ENCODE measurements at regions not wholly inside any gene's neighbourhood (a gene's known extent, or its start where the extent isn't known, plus 50 kb on each side); places are given as distances from the start of the nearest gene placed in this dataset.

- Histone ChIP-seq H3K27ac (ENCODE audit: extremely low read length, insufficient read depth, low read length) (no peak overlapping the region), H3K9me3 (ENCODE audit: low read length) (no peaks in the 10 kb centered on the region), H3K9ac (ENCODE audit: insufficient read depth, low read depth, low read length) (no peak overlapping the region), H3K79me2 (ENCODE audit: insufficient read depth, low read length) (no peaks in the 10 kb centered on the region), H4K20me1 (ENCODE audit: insufficient read depth, low read length) (no peaks in the 10 kb centered on the region), H2AFZ (ENCODE audit: low read length) (no peak overlapping the region), H3K4me2 (ENCODE audit: low read depth, low read length) (no peak overlapping the region), H3K36me3 (replicated peaks in 1 of 2; ENCODE audit: control insufficient read depth in 1 of 2, insufficient read depth in 2 of 2, low read length in 2 of 2) (no peaks in the 10 kb centered on the region), H3K27me3 (ENCODE audit: control insufficient read depth in 1 of 2, insufficient read depth in 2 of 2, low read length in 2 of 2) (peaks cover 0 to 3% of the 10 kb centered on the region in 2 experiments; a peak in 3 of 5 replicates), H3K4me3 (replicated peaks in 1 of 3; ENCODE audit: insufficient read depth in 1 of 3, low read depth in 2 of 3, low read length in 3 of 3) (no peak overlapping the region), H3K4me1 (ENCODE audit: insufficient read depth, low read length) (no peaks in the 10 kb centered on the region)
- in situ Hi-C loops (cut with HindIII; ENCODE audit: extremely low pct_ligation_motif_present, low pct_unique_long_range_greater_than_20kb) (no loop called here), intact Hi-C loops (cut with micrococcal nuclease; ENCODE audit: unreplicated experiment) (no loop called here)
- FAIRE-seq (no peak), DNase-seq (ENCODE audit: low spot score) (no peak), ATAC-seq (no peak)
- CTCF ChIA-PET (ENCODE audit: low intra/inter-chr PET ratio, low total read pairs): no interaction called here
- POLR2A ChIA-PET: no interaction called here
- no peak for TF ChIP-seq EEA1 (CRISPR knock-in tag; IDR thresholded peaks at IDR 0.05; ENCODE audit: borderline replicate concordance)
- TF ChIP-seq ZHX1 (CRISPR knock-in tag; IDR thresholded peaks at IDR 0.05; ENCODE audit: low read depth): no peak
- TF ChIP-seq ZNF142 (CRISPR knock-in tag; IDR thresholded peaks at IDR 0.05): no peak
- WGBS (ENCODE audit: low lambda C conversion rate): 25% methylated on average over 8 of the region's 8 CpGs
- BruUV-seq (replicated peaks): no TSS peak
Observed at GRCh38 chr17:14845591-14846281, 419.4 kb downstream of the PMP22 start.

Data from HepG2 (cell line).